PFSK-1 (cell line): ENCODE measurements at regions not wholly inside any gene's neighbourhood (a gene's known extent, or its start where the extent isn't known, plus 50 kb on each side); places are given as distances from the start of the nearest gene placed in this dataset.

Experiments used
- FOXP2 ChIP-seq: optimal IDR thresholded peaks from 2 replicates; pipeline ENCODE3; 2011; ENCODE audit warnings: borderline replicate concordance, control low read depth, inconsistent platforms; ENCODE audit not compliant: insufficient read depth; ENCODE audit errors: extremely low read length, extremely low read depth
- POLR2AphosphoS5 ChIP-seq: IDR thresholded peaks from 2 replicates; pipeline ENCODE4 v1.6.1; 2012; ENCODE audit warnings: low read depth, mild to moderate bottlenecking, control low read depth, low read length, moderate library complexity
- SIN3A ChIP-seq: IDR thresholded peaks from 2 replicates; pipeline ENCODE4 v1.6.1; 2012; ENCODE audit warnings: mild to moderate bottlenecking, low read length, moderate library complexity, borderline replicate concordance; ENCODE audit not compliant: insufficient read depth
- TAF1 ChIP-seq: IDR thresholded peaks from 2 replicates; pipeline ENCODE4 v1.6.1; 2012; ENCODE audit warnings: low read length, control low read depth, borderline replicate concordance; ENCODE audit not compliant: insufficient read depth
- TF ChIP-seq, protein P1 (sequence below), 2 experiments: IDR thresholded peaks; 2 replicates each; pipeline versions ENCODE4 v1.6.1 to v1.8.0; 2011 to 2012; ENCODE audit warnings: low read depth in 2 of 2, low read length in 2 of 2, control low read depth in 1 of 2, inconsistent platforms in 1 of 2, mild to moderate bottlenecking in 1 of 2, moderate library complexity in 1 of 2; ENCODE audit not compliant: insufficient read depth in 1 of 2

DNA sequence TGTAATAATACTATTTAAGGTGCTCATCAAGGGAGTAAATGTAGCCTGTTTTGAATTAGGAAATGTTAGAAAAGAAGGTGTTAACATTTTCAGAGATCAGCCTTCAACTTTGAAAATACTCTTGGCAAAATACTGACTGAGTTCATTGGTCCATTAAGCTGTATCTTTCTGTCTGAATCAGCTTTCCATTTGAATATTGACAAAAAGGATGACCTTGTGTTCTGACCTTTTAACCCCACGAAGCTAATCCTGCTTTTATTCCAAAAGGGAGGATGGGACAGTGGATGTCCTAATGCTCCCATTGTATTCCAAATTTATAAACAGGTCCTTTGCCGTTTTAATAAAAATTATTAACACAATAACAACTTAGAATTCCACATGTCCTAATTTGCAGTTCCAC lies 259.7 kb upstream of the NRIP1 start:
- TF ChIP-seq SIN3A, result no peak
- no peak for TF ChIP-seq TAF1
- TF ChIP-seq POLR2AphosphoS5, result no peak
- TF ChIP-seq, protein P1, sequence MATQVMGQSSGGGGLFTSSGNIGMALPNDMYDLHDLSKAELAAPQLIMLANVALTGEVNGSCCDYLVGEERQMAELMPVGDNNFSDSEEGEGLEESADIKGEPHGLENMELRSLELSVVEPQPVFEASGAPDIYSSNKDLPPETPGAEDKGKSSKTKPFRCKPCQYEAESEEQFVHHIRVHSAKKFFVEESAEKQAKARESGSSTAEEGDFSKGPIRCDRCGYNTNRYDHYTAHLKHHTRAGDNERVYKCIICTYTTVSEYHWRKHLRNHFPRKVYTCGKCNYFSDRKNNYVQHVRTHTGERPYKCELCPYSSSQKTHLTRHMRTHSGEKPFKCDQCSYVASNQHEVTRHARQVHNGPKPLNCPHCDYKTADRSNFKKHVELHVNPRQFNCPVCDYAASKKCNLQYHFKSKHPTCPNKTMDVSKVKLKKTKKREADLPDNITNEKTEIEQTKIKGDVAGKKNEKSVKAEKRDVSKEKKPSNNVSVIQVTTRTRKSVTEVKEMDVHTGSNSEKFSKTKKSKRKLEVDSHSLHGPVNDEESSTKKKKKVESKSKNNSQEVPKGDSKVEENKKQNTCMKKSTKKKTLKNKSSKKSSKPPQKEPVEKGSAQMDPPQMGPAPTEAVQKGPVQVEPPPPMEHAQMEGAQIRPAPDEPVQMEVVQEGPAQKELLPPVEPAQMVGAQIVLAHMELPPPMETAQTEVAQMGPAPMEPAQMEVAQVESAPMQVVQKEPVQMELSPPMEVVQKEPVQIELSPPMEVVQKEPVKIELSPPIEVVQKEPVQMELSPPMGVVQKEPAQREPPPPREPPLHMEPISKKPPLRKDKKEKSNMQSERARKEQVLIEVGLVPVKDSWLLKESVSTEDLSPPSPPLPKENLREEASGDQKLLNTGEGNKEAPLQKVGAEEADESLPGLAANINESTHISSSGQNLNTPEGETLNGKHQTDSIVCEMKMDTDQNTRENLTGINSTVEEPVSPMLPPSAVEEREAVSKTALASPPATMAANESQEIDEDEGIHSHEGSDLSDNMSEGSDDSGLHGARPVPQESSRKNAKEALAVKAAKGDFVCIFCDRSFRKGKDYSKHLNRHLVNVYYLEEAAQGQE (IDR thresholded peaks at IDR 0.05; ENCODE audit: insufficient read depth in 1 of 2, low read depth in 2 of 2, low read length in 2 of 2), result no peak
- no peak for TF ChIP-seq FOXP2

DNA sequence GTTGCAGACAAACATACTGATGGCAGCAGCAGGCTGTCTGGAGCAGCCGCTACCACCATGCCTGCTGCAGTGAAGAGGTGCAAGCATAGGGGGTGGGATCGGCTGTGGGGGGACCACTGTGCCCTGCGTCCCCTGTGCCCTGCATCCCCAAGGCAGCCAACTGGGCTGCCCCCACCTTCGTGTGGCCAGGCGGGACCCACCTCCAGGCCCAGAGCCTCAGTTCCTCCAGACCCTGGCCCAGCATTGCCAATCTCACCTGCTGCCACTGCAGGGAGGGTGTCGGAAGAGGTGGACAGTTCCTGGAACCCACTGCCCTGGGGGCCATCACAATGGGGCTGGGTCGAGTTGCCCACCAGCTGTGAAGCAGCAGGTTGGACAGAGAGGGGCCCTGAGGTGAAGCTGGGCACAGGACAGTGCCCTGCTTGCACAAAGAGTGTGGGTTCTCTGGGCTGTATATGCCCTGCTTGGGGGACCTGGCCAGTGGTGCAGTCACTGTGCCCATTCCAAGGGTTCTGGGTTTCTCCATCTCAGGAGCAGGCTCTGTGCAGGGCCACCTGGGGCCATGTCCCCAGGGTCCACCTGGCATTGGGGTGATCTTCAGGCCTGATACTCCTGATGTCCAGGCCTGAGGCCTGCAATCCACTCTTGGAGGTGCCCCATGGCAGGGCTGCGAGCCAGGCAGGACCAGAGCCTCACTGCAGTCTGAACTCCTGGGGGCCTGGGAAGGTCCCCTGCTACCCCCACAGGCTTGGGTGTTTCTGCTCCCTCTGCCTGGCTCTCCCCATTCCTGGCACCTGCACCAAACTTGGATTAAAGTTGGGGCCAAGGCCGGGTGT lies 261.4 kb upstream of the NRIP1 start:
- TF ChIP-seq TAF1, result no peak
- TF ChIP-seq, protein P1 (IDR thresholded peaks at IDR 0.05; ENCODE audit: insufficient read depth in 1 of 2, low read depth in 2 of 2, low read length in 2 of 2), result no peak

DNA sequence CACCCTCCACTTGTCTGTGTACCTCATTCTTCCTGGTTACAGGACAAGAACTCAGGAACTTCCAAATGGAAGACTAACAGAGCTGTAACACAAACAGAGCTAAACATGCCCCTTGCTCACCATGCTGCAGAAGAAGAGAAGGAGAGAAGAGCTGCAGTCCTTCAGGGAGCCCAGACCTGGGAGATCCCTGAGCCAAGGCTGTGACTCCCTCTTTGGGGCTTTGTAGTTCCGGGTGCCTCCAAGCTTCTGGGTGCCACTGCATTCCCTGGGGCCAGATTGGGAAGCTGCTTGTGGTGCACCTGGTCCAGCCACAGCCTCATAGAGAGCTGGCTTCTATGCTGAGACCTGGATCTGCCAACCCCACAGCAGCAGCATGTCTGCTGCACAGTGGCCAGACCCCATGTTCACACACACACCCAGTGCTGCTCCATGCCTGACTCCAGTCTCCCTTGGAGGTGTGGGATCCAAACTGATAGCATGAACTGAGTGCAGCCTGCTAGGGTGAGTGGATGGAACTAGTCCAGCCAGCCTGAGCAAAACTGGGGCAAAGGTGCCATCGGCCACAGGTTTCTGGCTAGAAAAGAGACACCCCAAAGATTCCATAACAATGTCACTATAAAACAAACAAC lies 263.0 kb upstream of the NRIP1 start:
- no peak for TF ChIP-seq POLR2AphosphoS5
- TF ChIP-seq, protein P1 (IDR thresholded peaks at IDR 0.05; ENCODE audit: insufficient read depth in 1 of 2, low read depth in 2 of 2, low read length in 2 of 2), result no peak
- no peak for TF ChIP-seq FOXP2
- TF ChIP-seq SIN3A, result no peak
- TF ChIP-seq TAF1, result no peak

DNA sequence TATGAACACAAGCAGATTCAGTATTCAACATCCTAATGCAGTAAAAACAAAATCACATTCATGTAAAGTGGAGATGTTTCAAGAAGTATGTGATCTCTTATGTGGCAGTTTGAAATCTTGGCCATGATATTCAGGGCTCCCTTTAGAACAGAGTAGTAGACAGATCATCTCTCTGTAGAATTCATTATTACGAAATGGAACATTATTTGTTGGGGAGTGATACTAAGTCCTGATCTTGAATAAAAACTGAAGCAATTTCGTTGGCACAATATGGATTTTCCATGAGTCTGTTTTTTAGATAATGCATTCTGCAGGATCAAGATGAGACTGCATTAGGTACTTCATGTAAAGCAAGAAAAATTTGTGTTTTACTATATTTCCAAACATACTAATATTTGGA lies 264.4 kb upstream of the NRIP1 start:
- TF ChIP-seq POLR2AphosphoS5, result no peak
- no peak for TF ChIP-seq TAF1
- no peak for TF ChIP-seq SIN3A
- TF ChIP-seq FOXP2, result no peak
- TF ChIP-seq, protein P1 (IDR thresholded peaks at IDR 0.05; ENCODE audit: insufficient read depth in 1 of 2, low read depth in 2 of 2, low read length in 2 of 2), result no peak

DNA sequence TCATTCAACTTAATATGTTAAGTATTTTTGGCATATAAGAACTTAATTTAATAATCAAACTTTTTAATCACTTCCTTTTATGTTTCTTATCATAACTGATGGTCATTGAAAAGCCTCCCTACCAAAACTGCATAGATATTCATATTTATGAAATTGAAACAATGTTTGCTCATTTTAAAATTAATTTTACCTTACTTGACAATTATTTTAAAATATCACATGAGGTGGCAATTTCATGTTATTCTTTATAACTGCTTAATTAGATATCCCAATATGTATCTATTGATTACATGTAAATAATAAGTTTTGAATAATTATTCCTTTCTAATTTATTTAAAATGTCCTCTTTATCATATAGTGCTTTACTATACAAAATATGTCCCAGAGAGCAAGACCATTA lies 266.1 kb upstream of the NRIP1 start:
- TF ChIP-seq FOXP2, result no peak
- TF ChIP-seq SIN3A, result no peak
- TF ChIP-seq, protein P1 (IDR thresholded peaks at IDR 0.05; ENCODE audit: insufficient read depth in 1 of 2, low read depth in 2 of 2, low read length in 2 of 2), result no peak
- TF ChIP-seq TAF1, result no peak
- no peak for TF ChIP-seq POLR2AphosphoS5
